VCaP (cell line): ENCODE measurements at regions not wholly inside any gene's neighbourhood (a gene's known extent, or its start where the extent isn't known, plus 50 kb on each side); places are given as distances from the start of the nearest gene placed in this dataset.
"Not testable (repeated sequence)": the region's sequence is repeated elsewhere in the genome, so short reads cannot be mapped to it uniquely, and the experiment has no call there.

Experiments
- H3K27ac ChIP-seq: fragments of 450-650 bp; 2 replicates; pipeline ENCODE4 v1.5.1; 2017
- CTCF ChIP-seq: fragments of 450-650 bp; conservative IDR thresholded peaks from 2 replicates; pipeline ENCODE4 v1.5.1; 2017; ENCODE audit warnings: mild to moderate bottlenecking, moderate library complexity

GRCh38 chr14:43359317-43359716 is 1147.8 kb downstream of the FSCB start:
- no peak overlapping the region for H3K27ac ChIP-seq
- TF ChIP-seq CTCF: no peak

GRCh38 chr14:43356979-43357545 is 1150.0 kb downstream of the FSCB start:
- no peak for TF ChIP-seq CTCF

GRCh38 chr14:43356382-43356781 is 1150.7 kb downstream of the FSCB start:
- TF ChIP-seq CTCF: no peak
- no peak overlapping the region for H3K27ac ChIP-seq

More at GRCh38 chr14:43356979-43357545, 1150.0 kb downstream of the FSCB start:
- no peak overlapping the region for H3K27ac ChIP-seq

GRCh38 chr14:43341921-43342320 is 1165.2 kb downstream of the FSCB start:
- no peak for TF ChIP-seq CTCF
- no peak overlapping the region for H3K27ac ChIP-seq

GRCh38 chr14:43338713-43339112 is 1168.4 kb downstream of the FSCB start:
- H3K27ac ChIP-seq: no peak overlapping the region
- no peak for TF ChIP-seq CTCF

GRCh38 chr14:43336351-43336750 is 1170.7 kb downstream of the FSCB start:
- TF ChIP-seq CTCF: no peak

GRCh38 chr14:43326501-43327407 is 1180.3 kb downstream of the FSCB start:
- H3K27ac ChIP-seq: not testable (repeated sequence)

More at GRCh38 chr14:43336351-43336750, 1170.7 kb downstream of the FSCB start:
- H3K27ac ChIP-seq: no peak overlapping the region

- TF ChIP-seq CTCF: no peak
- no peak overlapping the region for H3K27ac ChIP-seq
These were observed 1190.7 kb downstream of the FSCB start for GRCh38 chr14:43316427-43316826.
